GM18951 (cell line): ENCODE measurements at regions not wholly inside any gene's neighbourhood (a gene's known extent, or its start where the extent isn't known, plus 50 kb on each side); places are given as distances from the start of the nearest gene placed in this dataset.
"Not testable (repeated sequence)": the region's sequence is repeated elsewhere in the genome, so short reads cannot be mapped to it uniquely, and the experiment has no call there.

ENCODE experiments used
- POLR2A ChIP-seq: IDR thresholded peaks from 4 replicates; pipeline ENCODE4 v1.6.1; 2011; ENCODE audit warnings: mild to moderate bottlenecking; ENCODE audit not compliant: insufficient read length, insufficient read depth; ENCODE audit errors: extremely low read depth
- in situ Hi-C: fragments of 300-500 bp; cut with MboI; formaldehyde crosslinking; loops from one replicate; pipeline ENCODE4 v1.12.0; 2022; ENCODE audit warnings: low sequenced_read_pairs, mixed read lengths, inconsistent platforms; ENCODE audit not compliant: unreplicated experiment

GRCh38 chr6:167236239-167236571 lies 54.9 kb upstream of the UNC93A start:
- in situ Hi-C loops, result no loop called here
- no peak for TF ChIP-seq POLR2A

- in situ Hi-C loops, result no loop called here
Measured at GRCh38 chr6:167237438-167238145, 53.5 kb upstream of the UNC93A start.

GRCh38 chr6:167238146-167238693 lies 52.9 kb upstream of the UNC93A start:
- no peak for TF ChIP-seq POLR2A
- in situ Hi-C loops, result no loop called here

More at GRCh38 chr6:167237438-167238145, 53.5 kb upstream of the UNC93A start:
- TF ChIP-seq POLR2A, result no peak

- in situ Hi-C loops, result no loop called here
- no peak for TF ChIP-seq POLR2A
Measured at GRCh38 chr6:167238694-167239467, 52.2 kb upstream of the UNC93A start.

- in situ Hi-C loops, result not testable (repeated sequence)
Measured at GRCh38 chr6:167239470-167239869, 51.6 kb upstream of the UNC93A start.

- in situ Hi-C loops, result no loop called here
- no peak for TF ChIP-seq POLR2A
Measured at GRCh38 chr6:167240034-167240541, 51.0 kb upstream of the UNC93A start.
